ENCODE measurements at regions not wholly inside any gene's neighbourhood (a gene's known extent, or its start where the extent isn't known, plus 50 kb on each side); places are given as distances from the start of the nearest gene placed in this dataset.

DNA sequence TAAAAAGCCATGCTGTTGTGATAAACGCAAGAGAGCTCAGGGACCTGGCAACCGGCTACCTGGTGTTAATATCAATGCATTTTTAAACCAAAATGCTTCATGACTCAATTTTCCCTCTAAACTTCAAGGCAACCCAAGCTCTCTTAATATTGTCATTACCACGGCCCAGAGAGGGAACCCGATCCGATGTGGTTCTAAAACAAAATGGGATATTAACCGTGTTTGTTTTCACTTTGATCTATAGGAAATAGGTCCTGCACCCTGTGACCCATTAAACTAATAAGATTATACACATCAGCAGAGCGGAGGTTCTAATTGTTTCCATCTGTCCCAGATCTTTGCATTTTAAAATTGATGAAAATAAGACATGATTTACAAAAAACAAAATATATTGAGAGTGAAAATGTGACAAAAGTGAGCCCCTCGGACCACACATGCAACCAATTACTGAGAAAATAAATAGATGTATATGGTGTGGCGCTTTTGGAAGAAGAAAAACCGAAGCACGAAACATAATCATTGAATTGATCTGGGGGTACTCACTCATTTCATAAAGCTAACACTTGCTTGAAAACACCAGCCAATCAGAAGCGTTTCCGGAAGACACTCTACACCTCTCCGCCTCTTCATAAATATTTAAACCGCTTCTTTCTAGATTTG, 290.3 kb upstream of the NFE2L3 start:
- CTCF ChIA-PET: interaction anchor here (1.0 to 2.0 kb wide), 10 partner anchors 10 to 1318 kb away, joined by 3 to 12 read pairs (median 4); partner anchors contain the start of gene NFE2L3
- Histone ChIP-seq H3K4me3 (replicated peaks in 1 of 3; ENCODE audit: insufficient read depth in 1 of 3, low read depth in 1 of 3, low read length in 3 of 3) (peak overlapping the region in 1 of 3 experiments; percentile 43), H2AFZ (ENCODE audit: low read depth, low read length) (peak overlapping the region; percentile 34), H3K4me1 (ENCODE audit: control insufficient read depth, extremely low read depth, insufficient read depth, low read length) (peaks cover 6% of the 10 kb centered on the region), H3K27ac (ENCODE audit: insufficient read depth, low read depth, low read length) (no peak overlapping the region), H3K36me3 (ENCODE audit: control insufficient read depth in 2 of 2, extremely low read depth in 1 of 2, insufficient read depth in 2 of 2, low read length in 2 of 2) (no peaks in the 10 kb centered on the region), H3K9me3 (replicated peaks; ENCODE audit: control insufficient read depth, insufficient read depth, low read length) (no peaks in the 10 kb centered on the region), H4K20me1 (replicated peaks; ENCODE audit: control insufficient read depth, extremely low read depth, insufficient read depth, low read length) (no peaks in the 10 kb centered on the region), H3K27me3 (ENCODE audit: control insufficient read depth in 2 of 2, insufficient read depth in 2 of 2, low read length in 2 of 2) (peaks cover 60 to 76% of the 10 kb centered on the region in 2 experiments), H3K79me2 (ENCODE audit: control insufficient read depth, insufficient read depth, low read length) (no peaks in the 10 kb centered on the region), H3K4me2 (ENCODE audit: insufficient read depth, low read length) (peak overlapping the region; percentile 91), H3K9ac (replicated peaks; ENCODE audit: extremely low read depth, insufficient read depth, low read length) (no peak overlapping the region), H3K9me1 (replicated peaks; ENCODE audit: control insufficient read depth, extremely low read depth, insufficient read depth, low read length) (no peaks in the 10 kb centered on the region)
- intact Hi-C loops (cut with micrococcal nuclease): loop anchor here (1.0 to 10.0 kb wide), 4 partner anchors 293 to 1001 kb away; partner anchors contain the start of genes HNRNPA2B1 and SKAP2
- BruUV-seq (replicated peaks): no TSS peak
- FAIRE-seq: peak; percentile 26
- POLR2A ChIA-PET: interaction anchor here (1.3 kb wide), 1 partner anchor 338 kb away, joined by 4 read pairs; no protein-coding TSS in a partner anchor
- dilution Hi-C loops (cut with MboI; ENCODE audit: extremely low pct_ligation_motif_present, low sequenced_read_pairs): no loop called here
- TF ChIP-seq POLR2A (IDR thresholded peaks at IDR 0.05; ENCODE audit: low read depth, low read length): no peak
- TF ChIP-seq FOS (IDR thresholded peaks at IDR 0.05; ENCODE audit: borderline replicate concordance, insufficient read depth, low read length): no peak
- no peak for TF ChIP-seq GATA2 (IDR thresholded peaks at IDR 0.05; ENCODE audit: insufficient read depth, insufficient read length, low read depth, low read length)
- no peak for TF ChIP-seq MAX (IDR thresholded peaks at IDR 0.05; ENCODE audit: insufficient read depth, insufficient read length)
- no peak for TF ChIP-seq JUN (IDR thresholded peaks at IDR 0.05; ENCODE audit: borderline replicate concordance, insufficient read depth, insufficient read length, low read depth)
- DNase-seq (ENCODE audit: low read depth, low spot score): no peak
